Kidney (tissue), 13 donors: ENCODE measurements at regions not wholly inside any gene's neighbourhood (a gene's known extent, or its start where the extent isn't known, plus 50 kb on each side); places are given as distances from the start of the nearest gene placed in this dataset.

ENCODE experiments used
- DNase-seq, 5 donors: peaks; one replicate each; pipeline ENCODE4 v3.0.0-alpha.2; 2013 to 2020
- FAIRE-seq: peaks from 2 replicates; lab custom pipeline; 2012; peaks lifted over from hg19 to GRCh38; lab: Jason Lieb, UNC
- H3K27ac ChIP-seq, 2 donors: one replicate each; pipeline ENCODE4 v1.7.0; 2013; ENCODE audit warnings: low read depth in 2 of 2, low read length in 2 of 2, inconsistent platforms in 1 of 2
- H3K27me3 ChIP-seq: one replicate; pipeline ENCODE4 v1.7.1; 2013; ENCODE audit warnings: low read length, inconsistent platforms; ENCODE audit not compliant: control insufficient read depth, insufficient read depth
- H3K36me3 ChIP-seq, 3 donors: one replicate each; pipeline versions ENCODE4 v1.7.0 to v1.7.1; 2013; ENCODE audit warnings: low read length in 3 of 3, control low read depth in 1 of 3, inconsistent platforms in 1 of 3; ENCODE audit not compliant: insufficient read depth in 3 of 3, control insufficient read depth in 2 of 3
- H3K4me1 ChIP-seq, 3 donors: one replicate each; pipeline versions ENCODE4 v1.7.0 to v1.7.1; 2013; ENCODE audit warnings: low read length in 3 of 3, inconsistent platforms in 1 of 3, low read depth in 1 of 3; ENCODE audit not compliant: control insufficient read depth in 2 of 3, insufficient read depth in 2 of 3
- H3K4me3 ChIP-seq, 3 donors: one replicate each; pipeline versions ENCODE4 v1.7.0 to v1.8.1; 2013; ENCODE audit warnings: low read length in 3 of 3, control low read depth in 1 of 3, inconsistent platforms in 1 of 3
- H3K9ac ChIP-seq, 3 donors: one replicate each; pipeline versions ENCODE4 v1.7.0 to v1.7.1; 2013; ENCODE audit warnings: low read length in 3 of 3, control low read depth in 1 of 3, inconsistent platforms in 1 of 3
- H3K9me3 ChIP-seq, 3 donors: one replicate each; pipeline versions ENCODE4 v1.7.0 to v1.7.1; 2013; ENCODE audit warnings: low read length in 3 of 3, control low read depth in 1 of 3, inconsistent platforms in 1 of 3; ENCODE audit not compliant: control insufficient read depth in 2 of 3, insufficient read depth in 1 of 3
- intact Hi-C: fragments of 100-400 bp; cut with DNase I; formaldehyde crosslinking; loops from one replicate; pipeline ENCODE4 v1.11.1; 2022
- TF ChIP-seq, protein P1 (sequence below): IDR thresholded peaks from 3 replicates; pipeline ENCODE4 v1.5.1; 2012; ENCODE audit warnings: mild to moderate bottlenecking, moderate library complexity, borderline replicate concordance; ENCODE audit not compliant: insufficient read depth; ENCODE audit errors: extremely low read depth
- donor health status: control.
- donor health status: control.
- donor health status: control.
- donor health status: control.
- donor health status: control.
- donor health status: DM: yes; HTN: yes; CAD: no.
- donor health status: Normal renal cell carcinoma (clear cell type).

DNA sequence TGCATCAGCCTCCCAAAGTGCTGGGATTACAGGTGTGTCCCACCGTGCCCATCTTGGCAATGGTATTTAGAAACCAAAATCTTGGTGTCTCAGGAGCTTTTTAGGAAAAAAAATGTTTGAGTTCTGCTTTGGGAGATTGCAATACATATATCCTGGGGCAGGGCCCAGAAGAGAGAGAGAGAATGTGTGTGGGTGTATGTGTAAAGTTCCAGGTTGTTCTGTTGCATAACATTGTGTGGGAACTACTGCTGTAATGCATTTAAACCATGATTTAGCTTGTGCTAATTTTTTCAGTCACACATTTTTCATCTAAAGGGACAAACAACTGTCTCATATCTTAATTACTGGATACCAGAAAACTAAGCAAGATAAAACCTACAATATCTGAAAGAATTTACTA, 70.8 kb upstream of the NABP1 start:
- intact Hi-C loops = no loop called here
- no peak overlapping the region for H3K9ac ChIP-seq
- H3K9me3 ChIP-seq = no peaks in the 10 kb centered on the region
- no peaks in the 10 kb centered on the region for H3K4me1 ChIP-seq
- no peaks in the 10 kb centered on the region for H3K27me3 ChIP-seq
- DNase-seq (no peak), FAIRE-seq (no peak)
- H3K4me3 ChIP-seq = no peak overlapping the region
- H3K36me3 ChIP-seq = no peaks in the 10 kb centered on the region
- TF ChIP-seq, protein P1, sequence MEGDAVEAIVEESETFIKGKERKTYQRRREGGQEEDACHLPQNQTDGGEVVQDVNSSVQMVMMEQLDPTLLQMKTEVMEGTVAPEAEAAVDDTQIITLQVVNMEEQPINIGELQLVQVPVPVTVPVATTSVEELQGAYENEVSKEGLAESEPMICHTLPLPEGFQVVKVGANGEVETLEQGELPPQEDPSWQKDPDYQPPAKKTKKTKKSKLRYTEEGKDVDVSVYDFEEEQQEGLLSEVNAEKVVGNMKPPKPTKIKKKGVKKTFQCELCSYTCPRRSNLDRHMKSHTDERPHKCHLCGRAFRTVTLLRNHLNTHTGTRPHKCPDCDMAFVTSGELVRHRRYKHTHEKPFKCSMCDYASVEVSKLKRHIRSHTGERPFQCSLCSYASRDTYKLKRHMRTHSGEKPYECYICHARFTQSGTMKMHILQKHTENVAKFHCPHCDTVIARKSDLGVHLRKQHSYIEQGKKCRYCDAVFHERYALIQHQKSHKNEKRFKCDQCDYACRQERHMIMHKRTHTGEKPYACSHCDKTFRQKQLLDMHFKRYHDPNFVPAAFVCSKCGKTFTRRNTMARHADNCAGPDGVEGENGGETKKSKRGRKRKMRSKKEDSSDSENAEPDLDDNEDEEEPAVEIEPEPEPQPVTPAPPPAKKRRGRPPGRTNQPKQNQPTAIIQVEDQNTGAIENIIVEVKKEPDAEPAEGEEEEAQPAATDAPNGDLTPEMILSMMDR = no peak
- H3K27ac ChIP-seq = no peak overlapping the region

GRCh38 chr2:191610756-191611155, 67.2 kb upstream of the NABP1 start:
- Histone ChIP-seq H3K27me3 (no peaks in the 10 kb centered on the region), H3K4me1 (no peaks in the 10 kb centered on the region), H3K9me3 (no peaks in the 10 kb centered on the region), H3K36me3 (no peaks in the 10 kb centered on the region), H3K4me3 (no peak overlapping the region), H3K9ac (no peak overlapping the region), H3K27ac (no peak overlapping the region)
- FAIRE-seq (no peak), DNase-seq (no peak)
- intact Hi-C loops = no loop called here
- TF ChIP-seq, protein P1 = no peak

- intact Hi-C loops = no loop called here
- no peak overlapping the region for H3K4me3 ChIP-seq
- no peaks in the 10 kb centered on the region for H3K36me3 ChIP-seq
- no peak for DNase-seq
- no peaks in the 10 kb centered on the region for H3K4me1 ChIP-seq
- no peak overlapping the region for H3K9ac ChIP-seq
- no peak overlapping the region for H3K27ac ChIP-seq
- TF ChIP-seq, protein P1 = no peak
- no peak for FAIRE-seq
- H3K9me3 ChIP-seq = no peaks in the 10 kb centered on the region
- no peaks in the 10 kb centered on the region for H3K27me3 ChIP-seq
Observed at GRCh38 chr2:191611614-191612013, 66.3 kb upstream of the NABP1 start.

DNA sequence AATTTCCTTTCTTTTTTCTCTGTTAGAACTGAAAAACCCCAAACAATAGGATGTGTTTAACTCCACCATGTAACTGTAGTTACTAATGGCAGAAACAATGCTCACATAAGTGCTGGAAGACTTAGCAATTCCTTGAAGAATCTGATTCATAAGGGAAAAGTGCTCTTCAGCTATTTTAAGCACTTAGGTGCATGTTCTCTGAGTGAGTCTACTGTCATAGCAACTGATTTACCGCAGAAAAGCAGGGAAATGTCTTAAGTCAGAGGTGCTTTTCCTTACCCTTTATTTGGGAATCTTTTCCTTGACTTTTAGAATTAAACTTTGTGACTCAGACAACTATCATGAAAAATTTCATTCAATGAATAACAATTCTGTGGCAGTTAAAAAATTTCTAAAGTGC, 65.4 kb upstream of the NABP1 start:
- no peak for FAIRE-seq
- Histone ChIP-seq H3K4me1 (no peaks in the 10 kb centered on the region), H3K4me3 (no peak overlapping the region), H3K27ac (no peak overlapping the region), H3K9me3 (no peaks in the 10 kb centered on the region), H3K27me3 (no peaks in the 10 kb centered on the region), H3K9ac (no peak overlapping the region), H3K36me3 (no peaks in the 10 kb centered on the region)
- TF ChIP-seq, protein P1 = no peak
- no peak for DNase-seq
- intact Hi-C loops = no loop called here
